ENCODE measurements at regions not wholly inside any gene's neighbourhood (a gene's known extent, or its start where the extent isn't known, plus 50 kb on each side); places are given as distances from the start of the nearest gene placed in this dataset.

DNA sequence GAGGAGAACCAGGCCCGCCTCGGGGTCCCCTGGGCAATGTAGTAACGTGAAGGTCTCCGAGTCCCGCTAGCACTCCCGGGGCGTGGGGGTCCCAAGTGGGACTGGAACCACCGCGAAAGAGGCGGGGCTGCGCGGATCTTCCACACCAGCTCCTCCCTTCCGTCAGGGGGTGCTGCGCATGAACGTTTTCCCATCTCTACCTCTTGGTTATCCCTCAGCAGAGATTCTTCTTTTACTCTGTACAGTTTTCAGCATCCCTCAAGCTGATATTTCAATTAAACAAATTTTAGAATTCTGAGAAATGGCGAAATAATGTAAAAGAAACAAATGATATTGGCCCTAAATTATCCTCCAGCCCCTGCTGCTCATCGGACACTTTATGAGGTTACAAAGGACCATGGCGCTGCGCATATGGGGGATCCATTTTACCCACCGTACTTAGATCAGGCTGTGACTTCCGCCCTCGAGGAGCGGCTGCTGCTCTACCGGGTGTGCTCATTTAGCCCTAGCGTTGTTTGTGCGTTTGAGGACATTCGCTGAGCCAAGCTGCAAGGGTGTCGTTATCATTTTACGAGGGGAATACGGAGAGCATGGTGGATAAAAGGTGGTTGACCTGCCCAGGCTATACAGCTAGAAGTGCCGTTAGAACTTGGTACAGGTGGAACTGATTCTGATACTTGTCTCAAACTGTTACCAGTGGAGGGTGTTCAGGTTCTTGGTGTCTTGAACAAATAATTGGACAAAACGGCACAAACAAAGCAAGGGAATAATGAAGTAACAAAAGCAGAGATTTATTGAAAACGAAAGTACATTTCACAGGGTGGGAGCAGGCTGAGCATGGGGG lies 75.2 kb upstream of the CHD6 start (continued):
- TF ChIP-seq, protein P1, sequence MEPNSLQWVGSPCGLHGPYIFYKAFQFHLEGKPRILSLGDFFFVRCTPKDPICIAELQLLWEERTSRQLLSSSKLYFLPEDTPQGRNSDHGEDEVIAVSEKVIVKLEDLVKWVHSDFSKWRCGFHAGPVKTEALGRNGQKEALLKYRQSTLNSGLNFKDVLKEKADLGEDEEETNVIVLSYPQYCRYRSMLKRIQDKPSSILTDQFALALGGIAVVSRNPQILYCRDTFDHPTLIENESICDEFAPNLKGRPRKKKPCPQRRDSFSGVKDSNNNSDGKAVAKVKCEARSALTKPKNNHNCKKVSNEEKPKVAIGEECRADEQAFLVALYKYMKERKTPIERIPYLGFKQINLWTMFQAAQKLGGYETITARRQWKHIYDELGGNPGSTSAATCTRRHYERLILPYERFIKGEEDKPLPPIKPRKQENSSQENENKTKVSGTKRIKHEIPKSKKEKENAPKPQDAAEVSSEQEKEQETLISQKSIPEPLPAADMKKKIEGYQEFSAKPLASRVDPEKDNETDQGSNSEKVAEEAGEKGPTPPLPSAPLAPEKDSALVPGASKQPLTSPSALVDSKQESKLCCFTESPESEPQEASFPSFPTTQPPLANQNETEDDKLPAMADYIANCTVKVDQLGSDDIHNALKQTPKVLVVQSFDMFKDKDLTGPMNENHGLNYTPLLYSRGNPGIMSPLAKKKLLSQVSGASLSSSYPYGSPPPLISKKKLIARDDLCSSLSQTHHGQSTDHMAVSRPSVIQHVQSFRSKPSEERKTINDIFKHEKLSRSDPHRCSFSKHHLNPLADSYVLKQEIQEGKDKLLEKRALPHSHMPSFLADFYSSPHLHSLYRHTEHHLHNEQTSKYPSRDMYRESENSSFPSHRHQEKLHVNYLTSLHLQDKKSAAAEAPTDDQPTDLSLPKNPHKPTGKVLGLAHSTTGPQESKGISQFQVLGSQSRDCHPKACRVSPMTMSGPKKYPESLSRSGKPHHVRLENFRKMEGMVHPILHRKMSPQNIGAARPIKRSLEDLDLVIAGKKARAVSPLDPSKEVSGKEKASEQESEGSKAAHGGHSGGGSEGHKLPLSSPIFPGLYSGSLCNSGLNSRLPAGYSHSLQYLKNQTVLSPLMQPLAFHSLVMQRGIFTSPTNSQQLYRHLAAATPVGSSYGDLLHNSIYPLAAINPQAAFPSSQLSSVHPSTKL (CRISPR knock-in tag; IDR thresholded peaks at IDR 0.05), result peak; percentile 86
- TF ChIP-seq, protein P2, sequence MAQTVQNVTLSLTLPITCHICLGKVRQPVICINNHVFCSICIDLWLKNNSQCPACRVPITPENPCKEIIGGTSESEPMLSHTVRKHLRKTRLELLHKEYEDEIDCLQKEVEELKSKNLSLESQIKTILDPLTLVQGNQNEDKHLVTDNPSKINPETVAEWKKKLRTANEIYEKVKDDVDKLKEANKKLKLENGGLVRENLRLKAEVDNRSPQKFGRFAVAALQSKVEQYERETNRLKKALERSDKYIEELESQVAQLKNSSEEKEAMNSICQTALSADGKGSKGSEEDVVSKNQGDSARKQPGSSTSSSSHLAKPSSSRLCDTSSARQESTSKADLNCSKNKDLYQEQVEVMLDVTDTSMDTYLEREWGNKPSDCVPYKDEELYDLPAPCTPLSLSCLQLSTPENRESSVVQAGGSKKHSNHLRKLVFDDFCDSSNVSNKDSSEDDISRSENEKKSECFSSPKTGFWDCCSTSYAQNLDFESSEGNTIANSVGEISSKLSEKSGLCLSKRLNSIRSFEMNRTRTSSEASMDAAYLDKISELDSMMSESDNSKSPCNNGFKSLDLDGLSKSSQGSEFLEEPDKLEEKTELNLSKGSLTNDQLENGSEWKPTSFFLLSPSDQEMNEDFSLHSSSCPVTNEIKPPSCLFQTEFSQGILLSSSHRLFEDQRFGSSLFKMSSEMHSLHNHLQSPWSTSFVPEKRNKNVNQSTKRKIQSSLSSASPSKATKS (CRISPR knock-in tag; IDR thresholded peaks at IDR 0.05), result no peak
- TF ChIP-seq, protein P3, sequence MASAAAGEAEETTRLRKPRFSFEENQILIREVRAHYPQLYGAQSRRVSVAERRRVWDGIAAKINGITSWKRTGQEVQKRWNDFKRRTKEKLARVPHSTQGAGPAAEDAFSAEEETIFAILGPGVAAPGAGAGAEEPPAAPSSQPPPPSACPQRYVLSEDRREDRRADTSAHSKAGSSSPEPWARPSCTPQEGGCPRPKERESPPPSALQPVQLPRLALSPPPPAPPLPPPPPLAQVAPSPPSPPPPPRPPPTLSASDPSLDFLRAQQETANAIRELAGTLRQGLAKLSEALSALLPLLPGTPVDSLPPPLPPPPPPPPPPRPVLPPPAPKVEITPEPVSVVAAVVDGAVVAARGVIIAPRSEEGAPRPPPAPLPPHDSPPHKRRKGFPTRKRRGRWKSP (CRISPR knock-in tag; IDR thresholded peaks at IDR 0.05), result peak; percentile 96
- peak; percentile 17; the same call in 1 of the 2 replicates for TF ChIP-seq EED (CRISPR knock-in tag; IDR thresholded peaks at IDR 0.05)
- TF ChIP-seq ASH2L (IDR thresholded peaks at IDR 0.05; ENCODE audit: insufficient read length, low read depth, low read length), result peak; percentile 100
- no peak for TF ChIP-seq ZNF337 (CRISPR knock-in tag; IDR thresholded peaks at IDR 0.05; ENCODE audit: borderline replicate concordance, low read depth)
- no peak for TF ChIP-seq PCBP1 (IDR thresholded peaks at IDR 0.05; ENCODE audit: borderline replicate concordance, low read depth, low read length)
- peak; percentile 74; the same call in 1 of the 2 replicates for TF ChIP-seq GTF2F1 (IDR thresholded peaks at IDR 0.05; ENCODE audit: low read length)
- peak; percentile 94 for TF ChIP-seq GATAD2A (CRISPR knock-in tag; IDR thresholded peaks at IDR 0.05)
- TF ChIP-seq ZNF12 (CRISPR knock-in tag; IDR thresholded peaks at IDR 0.05), result peak; percentile 92
- TF ChIP-seq ZNF510 (CRISPR knock-in tag; IDR thresholded peaks at IDR 0.05; ENCODE audit: low read depth), result peak; percentile 97; the same call in 1 of the 2 replicates
- TF ChIP-seq, protein P4, sequence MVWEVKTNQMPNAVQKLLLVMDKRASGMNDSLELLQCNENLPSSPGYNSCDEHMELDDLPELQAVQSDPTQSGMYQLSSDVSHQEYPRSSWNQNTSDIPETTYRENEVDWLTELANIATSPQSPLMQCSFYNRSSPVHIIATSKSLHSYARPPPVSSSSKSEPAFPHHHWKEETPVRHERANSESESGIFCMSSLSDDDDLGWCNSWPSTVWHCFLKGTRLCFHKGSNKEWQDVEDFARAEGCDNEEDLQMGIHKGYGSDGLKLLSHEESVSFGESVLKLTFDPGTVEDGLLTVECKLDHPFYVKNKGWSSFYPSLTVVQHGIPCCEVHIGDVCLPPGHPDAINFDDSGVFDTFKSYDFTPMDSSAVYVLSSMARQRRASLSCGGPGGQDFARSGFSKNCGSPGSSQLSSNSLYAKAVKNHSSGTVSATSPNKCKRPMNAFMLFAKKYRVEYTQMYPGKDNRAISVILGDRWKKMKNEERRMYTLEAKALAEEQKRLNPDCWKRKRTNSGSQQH (CRISPR knock-in tag; IDR thresholded peaks at IDR 0.05; ENCODE audit: low read depth), result peak; percentile 97
- TF ChIP-seq ZNF263 (CRISPR knock-in tag; IDR thresholded peaks at IDR 0.05), result peak; percentile 90
- TF ChIP-seq, protein P5, sequence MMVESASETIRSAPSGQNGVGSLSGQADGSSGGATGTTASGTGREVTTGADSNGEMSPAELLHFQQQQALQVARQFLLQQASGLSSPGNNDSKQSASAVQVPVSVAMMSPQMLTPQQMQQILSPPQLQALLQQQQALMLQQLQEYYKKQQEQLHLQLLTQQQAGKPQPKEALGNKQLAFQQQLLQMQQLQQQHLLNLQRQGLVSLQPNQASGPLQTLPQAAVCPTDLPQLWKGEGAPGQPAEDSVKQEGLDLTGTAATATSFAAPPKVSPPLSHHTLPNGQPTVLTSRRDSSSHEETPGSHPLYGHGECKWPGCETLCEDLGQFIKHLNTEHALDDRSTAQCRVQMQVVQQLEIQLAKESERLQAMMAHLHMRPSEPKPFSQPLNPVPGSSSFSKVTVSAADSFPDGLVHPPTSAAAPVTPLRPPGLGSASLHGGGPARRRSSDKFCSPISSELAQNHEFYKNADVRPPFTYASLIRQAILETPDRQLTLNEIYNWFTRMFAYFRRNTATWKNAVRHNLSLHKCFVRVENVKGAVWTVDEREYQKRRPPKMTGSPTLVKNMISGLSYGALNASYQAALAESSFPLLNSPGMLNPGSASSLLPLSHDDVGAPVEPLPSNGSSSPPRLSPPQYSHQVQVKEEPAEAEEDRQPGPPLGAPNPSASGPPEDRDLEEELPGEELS (CRISPR knock-in tag; IDR thresholded peaks at IDR 0.05), result peak; percentile 83
- no peak for TF ChIP-seq KAT2B (IDR thresholded peaks at IDR 0.05; ENCODE audit: borderline replicate concordance, low read depth, low read length)
- TF ChIP-seq, protein P6, sequence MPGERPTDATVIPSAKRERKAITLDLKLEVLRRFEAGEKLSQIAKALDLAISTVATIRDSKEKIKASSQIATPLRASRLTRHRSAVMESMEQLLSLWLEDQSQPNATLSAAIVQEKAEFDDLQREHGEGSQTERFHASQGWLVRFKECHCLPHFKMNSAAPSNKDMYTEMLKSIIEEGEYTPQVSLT (CRISPR knock-in tag; IDR thresholded peaks at IDR 0.05; ENCODE audit: borderline replicate concordance, low read depth), result 0 out of 2 replicates have a peak, but pooled peaks have one; percentile 63
- peak; percentile 91; the same call in 1 of the 2 replicates for TF ChIP-seq ZNF546 (CRISPR knock-in tag; conservative IDR thresholded peaks at IDR 0.05)
